ENCODE measurements at regions not wholly inside any gene's neighbourhood (a gene's known extent, or its start where the extent isn't known, plus 50 kb on each side); places are given as distances from the start of the nearest gene placed in this dataset.

- no peak for TF ChIP-seq USF2 (CRISPR knock-in tag; IDR thresholded peaks at IDR 0.05)
Measured at GRCh38 chr17:71055128-71055527, 885.8 kb downstream of the KCNJ2 start (continued).

GRCh38 chr17:71057448-71057847, 888.1 kb downstream of the KCNJ2 start:
- DNase-seq (ENCODE audit: low spot score) (no peak), ATAC-seq (no peak)
- no peaks in the 10 kb centered on the region; the same call in none of the 2 replicates for H3K27me3 Mint-ChIP-seq (ENCODE audit: low read depth)
- CTCF ChIA-PET, result no interaction called here
- no peaks in the 10 kb centered on the region for H3K4me1 Mint-ChIP-seq
- no peak overlapping the region for H3K27ac Mint-ChIP-seq
- no peak for TF ChIP-seq NR2C2 (CRISPR knock-in tag; IDR thresholded peaks at IDR 0.05)
- no peak for TF ChIP-seq AR (CRISPR knock-in tag; IDR thresholded peaks at IDR 0.05)
- TF ChIP-seq SMAD4 (CRISPR knock-in tag; IDR thresholded peaks at IDR 0.05), result no peak
- no peak for TF ChIP-seq TP53 (CRISPR knock-in tag; IDR thresholded peaks at IDR 0.05)
- TF ChIP-seq ELF4 (CRISPR knock-in tag; IDR thresholded peaks at IDR 0.05; ENCODE audit: low read depth), result no peak
- TF ChIP-seq OVOL2 (CRISPR knock-in tag; IDR thresholded peaks at IDR 0.05; ENCODE audit: borderline replicate concordance), result no peak
- TF ChIP-seq MYBL2 (CRISPR knock-in tag; IDR thresholded peaks at IDR 0.05), result no peak
- TF ChIP-seq ZNF232 (CRISPR knock-in tag; IDR thresholded peaks at IDR 0.05), result no peak
- TF ChIP-seq CDX4 (CRISPR knock-in tag; IDR thresholded peaks at IDR 0.05; ENCODE audit: borderline replicate concordance), result no peak
- TF ChIP-seq RELA (CRISPR knock-in tag; IDR thresholded peaks at IDR 0.05; ENCODE audit: borderline replicate concordance), result no peak
- no peak for TF ChIP-seq ZBTB21 (CRISPR knock-in tag; IDR thresholded peaks at IDR 0.05; ENCODE audit: borderline replicate concordance)
- TF ChIP-seq ATF3 (CRISPR knock-in tag; conservative IDR thresholded peaks at IDR 0.05), result no peak
- TF ChIP-seq ATF1 (CRISPR knock-in tag; IDR thresholded peaks at IDR 0.05), result no peak
- TF ChIP-seq CREM (CRISPR knock-in tag; IDR thresholded peaks at IDR 0.05), result no peak
- no peak for TF ChIP-seq MAX (CRISPR knock-in tag; IDR thresholded peaks at IDR 0.05)
- no peak for TF ChIP-seq E2F5 (CRISPR knock-in tag; IDR thresholded peaks at IDR 0.05)
- TF ChIP-seq, protein P1, sequence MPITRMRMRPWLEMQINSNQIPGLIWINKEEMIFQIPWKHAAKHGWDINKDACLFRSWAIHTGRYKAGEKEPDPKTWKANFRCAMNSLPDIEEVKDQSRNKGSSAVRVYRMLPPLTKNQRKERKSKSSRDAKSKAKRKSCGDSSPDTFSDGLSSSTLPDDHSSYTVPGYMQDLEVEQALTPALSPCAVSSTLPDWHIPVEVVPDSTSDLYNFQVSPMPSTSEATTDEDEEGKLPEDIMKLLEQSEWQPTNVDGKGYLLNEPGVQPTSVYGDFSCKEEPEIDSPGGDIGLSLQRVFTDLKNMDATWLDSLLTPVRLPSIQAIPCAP (CRISPR knock-in tag; IDR thresholded peaks at IDR 0.05), result no peak
- TF ChIP-seq JAZF1 (CRISPR knock-in tag; IDR thresholded peaks at IDR 0.05), result no peak
- TF ChIP-seq NR3C1 (CRISPR knock-in tag; conservative IDR thresholded peaks at IDR 0.05; ENCODE audit: low read depth), result no peak
- no peak for TF ChIP-seq ZNF671 (CRISPR knock-in tag; IDR thresholded peaks at IDR 0.05)
- POLR2A ChIA-PET, result no interaction called here
- peaks cover 14% of the 10 kb centered on the region for H3K36me3 Mint-ChIP-seq
- peaks cover 20% of the 10 kb centered on the region for H3K9me3 Mint-ChIP-seq
- no peak overlapping the region for H3K4me3 Mint-ChIP-seq
